ENCODE measurements at regions not wholly inside any gene's neighbourhood (a gene's known extent, or its start where the extent isn't known, plus 50 kb on each side); places are given as distances from the start of the nearest gene placed in this dataset.

DNA sequence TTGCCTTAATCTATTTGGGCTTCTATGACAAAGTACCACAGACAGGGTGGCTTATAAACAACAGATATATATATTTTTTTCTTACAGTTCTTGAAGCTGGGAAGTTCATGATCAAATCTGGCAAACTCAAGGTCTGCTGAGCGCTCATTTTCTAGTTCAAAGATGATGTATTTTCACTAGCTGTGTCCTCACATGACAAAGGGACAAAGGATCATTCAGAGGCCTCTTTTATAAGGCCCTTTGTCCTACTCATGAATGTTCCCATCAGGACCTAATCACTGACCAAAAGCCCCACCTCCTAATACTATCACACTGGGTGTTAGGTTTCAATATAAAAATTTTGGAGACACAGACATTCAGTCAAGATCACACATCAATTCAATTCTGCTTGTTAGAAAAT is 2025.2 kb downstream of the PCDH7 start:
- TF ChIP-seq CTCF (conservative IDR thresholded peaks at IDR 0.05; ENCODE audit: low read depth, low read length), result no peak
- H3K4me3 ChIP-seq (ENCODE audit: low read length), result no peak overlapping the region
- DNase-seq (ENCODE audit: low read depth), result no peak

- no peak for TF ChIP-seq CTCF (conservative IDR thresholded peaks at IDR 0.05; ENCODE audit: low read depth, low read length)
- DNase-seq (ENCODE audit: low read depth), result no peak
- no peak overlapping the region for H3K4me3 ChIP-seq (ENCODE audit: low read length)
Observed at GRCh38 chr4:32748061-32748460, 2027.9 kb downstream of the PCDH7 start.

GRCh38 chr4:32748498-32748897 is 2028.3 kb downstream of the PCDH7 start:
- H3K4me3 ChIP-seq (ENCODE audit: low read length), result no peak overlapping the region
- DNase-seq (ENCODE audit: low read depth), result no peak
- no peak for TF ChIP-seq CTCF (conservative IDR thresholded peaks at IDR 0.05; ENCODE audit: low read depth, low read length)

GRCh38 chr4:32752962-32753361 is 2032.8 kb downstream of the PCDH7 start:
- no peak for TF ChIP-seq CTCF (conservative IDR thresholded peaks at IDR 0.05; ENCODE audit: low read depth, low read length)
- no peak overlapping the region for H3K4me3 ChIP-seq (ENCODE audit: low read length)
- DNase-seq (ENCODE audit: low read depth), result no peak

DNA sequence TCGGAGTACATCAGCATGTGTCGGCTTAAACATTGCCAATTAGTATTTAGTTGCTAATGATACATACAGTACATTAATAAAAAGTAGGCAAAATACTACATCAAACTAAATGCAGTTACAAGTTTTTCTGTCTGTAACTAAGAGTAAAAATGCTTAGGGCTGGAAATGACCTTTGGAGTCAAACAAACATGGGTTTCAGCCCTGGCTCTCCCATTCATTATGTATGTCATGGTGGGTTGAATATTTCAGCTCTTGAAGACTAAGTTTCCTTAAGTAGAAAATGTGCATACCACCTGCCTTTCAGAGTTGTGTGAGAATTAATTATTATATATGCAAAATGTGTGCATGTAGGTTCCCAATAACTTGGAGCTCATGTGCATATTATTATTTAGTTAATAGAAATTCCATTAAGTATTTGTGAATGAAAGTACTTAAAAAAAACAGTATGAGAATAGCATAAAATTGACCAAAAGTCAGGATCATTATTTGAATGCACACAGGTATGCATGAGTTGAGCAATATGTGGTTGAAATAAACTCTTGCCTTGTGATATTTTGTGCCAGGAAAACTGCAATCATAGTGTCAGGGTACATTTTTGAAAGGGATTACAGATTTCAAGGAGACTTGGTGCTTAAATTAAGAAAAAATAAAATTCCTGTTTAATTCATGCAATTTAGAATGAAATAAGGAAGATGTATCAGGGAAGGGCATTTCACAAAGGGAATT is 2048.7 kb downstream of the PCDH7 start:
- no peak overlapping the region for H3K4me3 ChIP-seq (ENCODE audit: low read length)
- no peak for TF ChIP-seq CTCF (conservative IDR thresholded peaks at IDR 0.05; ENCODE audit: low read depth, low read length)
- no peak for DNase-seq (ENCODE audit: low read depth)

- TF ChIP-seq CTCF (conservative IDR thresholded peaks at IDR 0.05; ENCODE audit: low read depth, low read length), result no peak
- no peak for DNase-seq (ENCODE audit: low read depth)
- H3K4me3 ChIP-seq (ENCODE audit: low read length), result no peak overlapping the region
Observed at GRCh38 chr4:32771491-32771890, 2051.3 kb downstream of the PCDH7 start.

- DNase-seq (ENCODE audit: low read depth), result peak; percentile 10
- TF ChIP-seq CTCF (conservative IDR thresholded peaks at IDR 0.05; ENCODE audit: low read depth, low read length), result peak; percentile 60
- H3K4me3 ChIP-seq (ENCODE audit: low read length), result no peak overlapping the region
Observed at GRCh38 chr4:32775049-32775448, 2054.9 kb downstream of the PCDH7 start.

Data from retinal pigment epithelial cell (primary cell).